Activated CD4-positive, alpha-beta T cell treated with anti-CD3 and anti-CD28 coated beads for 36 hours (primary cell): ENCODE measurements at regions not wholly inside any gene's neighbourhood (a gene's known extent, or its start where the extent isn't known, plus 50 kb on each side); places are given as distances from the start of the nearest gene placed in this dataset.

Source experiments
- ATAC-seq: fragments of 200-7000 bp; cut with Tn5 transposase; one replicate; pipeline ENCODE4 v1.10.0; 2021; ENCODE audit warnings: mild to moderate bottlenecking, moderate library complexity
- CTCF ChIA-PET: fragments of 350-600 bp; sonication (Branson Sonifier 250); formaldehyde crosslinking; loops from one replicate; lab custom pipeline; 2021; ENCODE audit warnings: antibody characterized with exemption; lab: Charles Lee
- POLR2A ChIA-PET: fragments of 350-600 bp; sonication (Branson Sonifier 250); formaldehyde crosslinking; loops from one replicate; lab custom pipeline; 2021; ENCODE audit warnings: antibody characterized with exemption, inconsistent platforms; lab: Charles Lee
- DNase-seq: peaks from one replicate; pipeline ENCODE4 v3.0.0-alpha.2; 2020
- H3K27ac Mint-ChIP-seq: one replicate; pipeline ENCODE4 v1.8.0; 2021; ENCODE audit warnings: mixed read lengths
- H3K27me3 Mint-ChIP-seq: one replicate; pipeline ENCODE4 v1.8.0; 2021; ENCODE audit warnings: mixed read lengths
- H3K36me3 Mint-ChIP-seq: one replicate; pipeline ENCODE4 v1.8.0; 2021; ENCODE audit warnings: low read depth, mixed read lengths
- H3K4me1 Mint-ChIP-seq: one replicate; pipeline ENCODE4 v1.8.0; 2021; ENCODE audit warnings: mixed read lengths
- H3K4me3 Mint-ChIP-seq: one replicate; pipeline ENCODE4 v1.8.0; 2021; ENCODE audit warnings: mild to moderate bottlenecking, moderate library complexity, mixed read lengths
- H3K9me3 Mint-ChIP-seq: one replicate; pipeline ENCODE4 v1.8.0; 2021; ENCODE audit warnings: low read depth, mixed read lengths
- intact Hi-C, 2 experiments: fragments of 100-400 bp; cut with DNase I in 1 of 2; cut with micrococcal nuclease in 1 of 2; formaldehyde crosslinking; loops; one replicate each; pipeline versions ENCODE4 v1.14.2 to v1.15.1; 2022 to 2024; cut with DNase I, micrococcal nuclease

DNA sequence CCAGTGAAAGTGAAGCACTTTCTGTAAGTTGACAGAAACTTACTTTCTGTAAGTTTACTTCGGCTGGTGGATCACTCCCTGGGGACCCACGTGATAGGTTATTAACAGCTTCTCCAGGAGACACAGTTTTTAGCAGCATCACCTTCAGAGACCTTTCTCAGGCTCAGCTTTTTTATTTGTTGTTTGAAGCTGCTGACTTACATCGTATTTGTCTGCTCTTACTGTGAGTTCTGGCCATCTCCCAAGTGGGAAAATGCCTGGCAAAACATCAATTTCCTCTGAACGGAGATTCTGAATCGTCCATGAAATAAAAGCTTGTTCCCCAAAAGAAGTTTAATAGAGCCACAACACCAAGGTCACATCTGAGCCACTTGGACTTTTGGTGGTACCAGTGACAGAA lies 178.7 kb upstream of the PODXL start:
- DNase-seq (no peak), ATAC-seq (no peak)
- Mint-ChIP-seq H3K4me1 (no peaks in the 10 kb centered on the region), H3K27ac (no peak overlapping the region), H3K9me3 (no peaks in the 10 kb centered on the region), H3K4me3 (no peak overlapping the region), H3K27me3 (peaks cover 26% of the 10 kb centered on the region), H3K36me3 (no peaks in the 10 kb centered on the region)
- intact Hi-C loops = no loop called here
- CTCF ChIA-PET = no interaction called here
- POLR2A ChIA-PET = no interaction called here

DNA sequence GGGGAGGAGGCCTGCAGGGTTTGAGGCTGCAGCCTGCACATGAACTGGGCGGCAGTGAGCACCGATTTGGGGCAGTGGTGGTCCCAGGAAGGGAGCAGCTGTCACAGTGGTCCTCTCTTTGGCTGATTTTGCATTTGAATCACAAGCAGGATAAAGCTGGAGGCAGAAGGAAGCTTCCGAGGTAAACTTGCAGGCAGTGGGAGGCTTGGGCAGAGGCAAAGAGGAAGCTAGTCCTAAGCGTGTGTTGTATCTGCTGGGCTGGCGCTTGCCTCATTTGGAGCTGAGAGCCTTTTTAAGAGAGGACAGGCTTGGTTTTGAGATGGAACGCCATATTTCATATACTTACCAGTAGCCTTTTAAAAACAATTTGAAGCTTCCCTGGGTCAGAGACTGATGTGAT lies 177.2 kb upstream of the PODXL start:
- DNase-seq (no peak), ATAC-seq (no peak)
- ChIA-PET CTCF (no interaction called here), POLR2A (no interaction called here)
- Mint-ChIP-seq H3K27ac (no peak overlapping the region), H3K27me3 (peaks cover 27% of the 10 kb centered on the region), H3K4me3 (no peak overlapping the region), H3K36me3 (no peaks in the 10 kb centered on the region), H3K9me3 (peaks cover 5% of the 10 kb centered on the region), H3K4me1 (no peaks in the 10 kb centered on the region)
- intact Hi-C loops = no loop called here

DNA sequence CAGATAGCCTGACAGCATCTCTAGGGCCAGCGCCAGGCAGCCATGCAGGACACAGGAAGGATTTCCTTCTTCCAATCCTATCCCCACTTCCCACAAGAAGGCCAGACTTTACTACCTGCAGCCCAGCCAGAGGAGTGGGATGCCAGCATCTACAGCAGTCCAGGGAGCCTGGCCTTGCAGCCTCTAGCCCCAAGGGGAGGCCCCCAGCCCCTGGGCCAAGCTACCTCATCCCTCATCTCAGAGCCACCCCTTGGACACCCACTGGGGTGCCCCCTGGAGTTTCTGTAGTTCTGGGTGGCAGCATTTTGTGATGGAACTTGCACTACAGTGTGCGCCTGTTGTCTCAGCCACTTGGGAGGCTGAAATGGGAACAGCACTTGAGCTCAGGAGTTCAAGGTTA lies 170.8 kb upstream of the PODXL start:
- DNase-seq = no peak
- intact Hi-C loops = no loop called here
- Mint-ChIP-seq H3K4me3 (no peak overlapping the region), H3K4me1 (no peaks in the 10 kb centered on the region), H3K36me3 (no peaks in the 10 kb centered on the region), H3K27ac (no peak overlapping the region), H3K9me3 (peaks cover 8% of the 10 kb centered on the region), H3K27me3 (peaks cover 14% of the 10 kb centered on the region)
- CTCF ChIA-PET = interaction anchor here (0.8 kb wide), 1 partner anchor 13 kb away, joined by 3 read pairs; no protein-coding TSS in a partner anchor
- POLR2A ChIA-PET = no interaction called here
- ATAC-seq = no peak

DNA sequence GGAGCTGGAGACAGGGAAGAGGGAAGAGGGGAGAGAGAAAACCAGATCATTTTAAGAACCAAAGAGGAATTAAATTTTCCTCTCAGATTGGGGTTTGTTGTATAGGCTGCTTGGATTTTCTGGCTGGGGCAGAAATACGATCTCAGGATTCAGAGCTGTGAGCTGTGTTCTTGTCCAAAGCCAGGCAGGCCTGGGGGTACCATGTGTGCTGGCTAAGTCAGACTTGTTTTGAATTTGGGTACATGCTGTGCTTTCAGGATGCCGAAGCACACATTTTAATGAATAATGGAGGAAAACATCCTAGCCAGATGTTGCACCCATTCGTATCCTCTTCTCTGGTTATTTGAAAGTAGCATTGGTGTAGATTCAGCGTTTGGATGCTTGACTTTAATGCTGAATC lies 170.3 kb upstream of the PODXL start:
- Mint-ChIP-seq H3K9me3 (peaks cover 8% of the 10 kb centered on the region), H3K4me3 (no peak overlapping the region), H3K4me1 (no peaks in the 10 kb centered on the region), H3K36me3 (no peaks in the 10 kb centered on the region), H3K27ac (no peak overlapping the region), H3K27me3 (peaks cover 9% of the 10 kb centered on the region)
- CTCF ChIA-PET = no interaction called here
- intact Hi-C loops = no loop called here
- POLR2A ChIA-PET = no interaction called here
- DNase-seq (no peak), ATAC-seq (no peak)

DNA sequence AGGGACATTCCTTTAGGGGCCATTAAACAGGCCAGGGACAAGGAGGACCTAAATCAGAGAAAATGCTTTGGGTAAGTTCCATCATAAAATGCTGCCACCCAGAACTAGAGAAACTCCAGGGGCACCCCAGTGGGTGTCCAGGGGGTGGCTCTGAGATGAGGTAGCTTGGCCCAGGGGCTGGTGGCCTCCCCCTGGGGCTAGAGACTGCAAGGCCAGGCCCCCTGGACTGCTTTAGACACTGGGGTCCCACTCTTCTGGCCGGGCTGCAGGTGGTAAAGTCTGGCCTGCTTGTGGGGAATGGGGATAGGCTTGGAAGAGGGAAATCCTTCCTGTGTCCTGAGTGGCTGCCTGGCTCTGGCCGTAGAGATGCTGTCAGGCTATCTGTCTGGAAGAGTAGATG lies 169.6 kb upstream of the PODXL start:
- no peak overlapping the region for H3K27ac Mint-ChIP-seq
- ChIA-PET POLR2A (no interaction called here), CTCF (no interaction called here)
- peaks cover 8% of the 10 kb centered on the region for H3K9me3 Mint-ChIP-seq
- DNase-seq (no peak), ATAC-seq (no peak)
- H3K36me3 Mint-ChIP-seq = no peaks in the 10 kb centered on the region
- no peaks in the 10 kb centered on the region for H3K4me1 Mint-ChIP-seq
- peaks cover 9% of the 10 kb centered on the region for H3K27me3 Mint-ChIP-seq
- intact Hi-C loops = no loop called here
- no peak overlapping the region for H3K4me3 Mint-ChIP-seq

DNA sequence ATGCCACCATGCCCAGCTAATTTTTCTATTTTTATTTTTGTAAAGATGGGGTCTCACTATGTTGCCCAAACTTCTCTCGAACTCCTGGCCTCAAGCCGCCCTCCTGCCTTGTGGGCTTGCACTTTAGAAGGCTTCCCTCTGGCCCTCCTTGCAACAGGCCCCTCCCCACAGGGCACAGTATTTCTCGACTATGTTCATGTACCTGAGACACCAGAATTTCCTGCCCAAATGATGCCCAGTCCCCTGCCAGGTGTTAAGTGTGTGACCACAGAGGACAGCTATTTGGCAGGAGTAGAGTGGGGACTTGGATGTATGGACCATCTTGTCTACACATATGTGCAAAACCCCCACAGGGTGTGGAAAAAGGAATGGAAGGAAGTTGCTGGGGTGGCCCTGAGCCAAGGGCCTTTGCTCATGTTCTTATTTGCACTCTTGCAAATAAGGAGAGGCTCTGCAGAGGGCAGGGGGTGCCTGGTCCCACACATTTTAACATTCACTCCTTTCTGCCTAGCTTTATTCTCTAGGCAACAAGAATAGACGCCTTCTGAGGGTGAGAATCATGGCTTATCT lies 168.4 kb upstream of the PODXL start:
- intact Hi-C loops = no loop called here

DNA sequence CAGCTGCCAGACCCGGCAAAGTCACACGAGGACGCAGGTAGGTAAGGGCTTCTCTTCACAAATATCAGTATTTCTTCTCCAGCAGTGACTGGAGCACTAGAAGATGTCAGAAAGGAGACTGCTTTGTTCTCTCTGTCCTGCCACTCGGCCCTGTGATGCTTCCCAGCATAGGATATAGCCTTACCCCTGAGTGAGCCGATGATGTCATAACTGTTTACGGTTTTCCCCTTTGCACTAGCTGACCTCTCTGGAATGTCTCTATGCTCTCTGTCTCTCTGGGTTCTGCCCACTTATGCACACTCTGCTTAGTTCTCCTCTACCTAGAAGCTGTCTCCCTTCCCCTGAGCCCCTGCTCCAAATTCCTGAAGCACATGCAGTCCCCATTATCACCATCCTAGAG lies 167.5 kb upstream of the PODXL start:
- no peaks in the 10 kb centered on the region for H3K4me1 Mint-ChIP-seq
- ATAC-seq = no peak
- H3K36me3 Mint-ChIP-seq = no peaks in the 10 kb centered on the region
- DNase-seq = no peak
- peaks cover 9% of the 10 kb centered on the region for H3K27me3 Mint-ChIP-seq
- peaks cover 6% of the 10 kb centered on the region for H3K9me3 Mint-ChIP-seq
- no peak overlapping the region for H3K4me3 Mint-ChIP-seq
- ChIA-PET CTCF (no interaction called here), POLR2A (no interaction called here)
- intact Hi-C loops = no loop called here
- H3K27ac Mint-ChIP-seq = no peak overlapping the region

More for the DNA sequence above, 168.4 kb upstream of the PODXL start:
- CTCF ChIA-PET = no interaction called here
- H3K36me3 Mint-ChIP-seq = no peaks in the 10 kb centered on the region
- H3K4me1 Mint-ChIP-seq = no peaks in the 10 kb centered on the region
- H3K4me3 Mint-ChIP-seq = no peak overlapping the region
- DNase-seq (no peak), ATAC-seq (no peak)
- POLR2A ChIA-PET = no interaction called here
- H3K27me3 Mint-ChIP-seq = peaks cover 9% of the 10 kb centered on the region
- no peak overlapping the region for H3K27ac Mint-ChIP-seq
- peaks cover 8% of the 10 kb centered on the region for H3K9me3 Mint-ChIP-seq

DNA sequence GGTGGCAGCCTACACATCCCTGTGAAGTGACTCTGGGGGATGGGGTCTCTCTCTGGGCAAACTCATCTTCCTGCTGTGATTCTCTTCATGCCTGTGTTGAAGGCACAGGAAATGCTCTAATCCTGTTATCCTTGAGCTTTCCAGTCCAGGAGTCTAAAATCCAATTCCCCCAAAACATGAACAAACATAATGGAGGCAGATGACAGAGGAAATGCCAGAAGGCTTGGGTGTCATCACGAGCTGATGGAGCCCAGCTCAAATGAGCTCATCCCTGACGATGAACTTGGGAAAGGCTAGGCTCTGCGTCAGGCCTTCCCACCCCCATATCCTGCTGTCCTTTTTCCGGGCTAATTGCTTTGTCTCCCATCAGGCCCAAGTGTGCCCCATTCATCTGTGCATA lies 165.9 kb upstream of the PODXL start:
- no peak for DNase-seq
- CTCF ChIA-PET = no interaction called here
- H3K9me3 Mint-ChIP-seq = no peaks in the 10 kb centered on the region
- no peaks in the 10 kb centered on the region for H3K4me1 Mint-ChIP-seq
- H3K27me3 Mint-ChIP-seq = peaks cover 3% of the 10 kb centered on the region
- no peak for ATAC-seq
- intact Hi-C loops = no loop called here
- no peak overlapping the region for H3K27ac Mint-ChIP-seq
- H3K4me3 Mint-ChIP-seq = no peak overlapping the region
- H3K36me3 Mint-ChIP-seq = no peaks in the 10 kb centered on the region
- POLR2A ChIA-PET = no interaction called here

DNA sequence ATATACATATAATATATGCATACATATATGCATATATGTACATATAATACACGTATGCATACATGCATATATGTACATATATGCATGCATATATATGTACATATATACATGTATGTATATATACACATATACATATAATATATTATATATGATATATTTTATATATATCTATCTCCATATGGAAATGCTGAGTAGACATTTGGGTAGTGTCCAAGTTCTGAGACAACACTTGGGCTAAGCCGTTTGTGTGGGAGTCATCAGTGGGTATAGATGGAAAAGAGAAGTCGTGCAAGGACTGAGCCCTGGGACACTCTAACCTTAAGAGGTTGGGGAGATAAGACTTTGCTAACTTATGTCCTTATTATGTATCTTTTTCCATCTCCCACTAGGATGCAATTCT lies 165.2 kb upstream of the PODXL start:
- no peak overlapping the region for H3K27ac Mint-ChIP-seq

DNA sequence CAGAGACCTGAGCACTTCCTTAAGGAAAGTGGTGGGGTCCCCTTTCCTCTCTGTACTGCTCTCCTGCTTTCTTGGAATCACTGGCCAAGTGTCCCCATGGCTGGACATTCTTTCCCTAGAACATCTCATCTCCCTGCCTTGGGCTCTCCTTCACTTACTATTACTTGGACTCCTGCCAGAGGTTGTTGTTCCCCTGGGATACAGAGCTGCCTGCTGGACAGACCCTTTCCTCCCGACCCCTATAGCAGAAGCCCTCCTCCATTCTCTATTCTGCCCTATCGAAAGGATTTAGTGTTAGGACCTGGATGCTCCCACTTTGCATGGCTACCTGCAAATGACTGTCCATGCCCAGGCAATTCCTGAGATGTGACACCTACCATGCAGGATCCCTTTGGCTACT lies 164.3 kb upstream of the PODXL start:
- H3K27me3 Mint-ChIP-seq = peaks cover 3% of the 10 kb centered on the region
- no peaks in the 10 kb centered on the region for H3K36me3 Mint-ChIP-seq
- no peak overlapping the region for H3K4me3 Mint-ChIP-seq
- no peaks in the 10 kb centered on the region for H3K9me3 Mint-ChIP-seq
- ChIA-PET POLR2A (no interaction called here), CTCF (interaction anchor here (0.8 kb wide), 1 partner anchor 170 kb away, joined by 3 read pairs; no protein-coding TSS in a partner anchor)
- H3K27ac Mint-ChIP-seq = no peak overlapping the region
- no peaks in the 10 kb centered on the region for H3K4me1 Mint-ChIP-seq
- ATAC-seq = no peak
- intact Hi-C loops = no loop called here
- DNase-seq = no peak

More for the DNA sequence above, 165.2 kb upstream of the PODXL start:
- Mint-ChIP-seq H3K9me3 (no peaks in the 10 kb centered on the region), H3K4me1 (no peaks in the 10 kb centered on the region), H3K4me3 (no peak overlapping the region), H3K27me3 (peaks cover 3% of the 10 kb centered on the region), H3K36me3 (no peaks in the 10 kb centered on the region)
- POLR2A ChIA-PET = no interaction called here
- intact Hi-C loops = no loop called here
- ATAC-seq (no peak), DNase-seq (no peak)
- CTCF ChIA-PET = no interaction called here

DNA sequence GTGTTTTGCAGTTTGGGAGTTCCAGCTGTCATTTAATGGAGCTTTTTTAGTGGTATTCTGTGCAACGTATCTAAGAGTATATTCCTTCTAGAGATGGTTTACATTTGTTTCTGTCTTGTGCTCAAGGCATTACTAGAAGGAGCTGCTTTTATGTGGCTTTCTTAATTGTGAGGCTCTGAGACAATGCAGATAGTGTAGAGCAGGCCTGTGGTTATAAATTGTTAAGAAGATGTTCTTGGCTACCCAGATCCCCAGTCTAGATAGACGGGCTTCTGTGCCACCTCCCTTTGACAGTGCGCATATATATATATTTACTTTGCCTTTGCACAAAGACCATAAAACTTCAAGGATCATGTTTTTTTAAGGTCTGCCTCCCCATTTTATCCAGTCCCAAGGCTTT lies 160.8 kb upstream of the PODXL start:
- ATAC-seq (no peak), DNase-seq (no peak)
- intact Hi-C loops = no loop called here
- H3K27me3 Mint-ChIP-seq = peaks cover 4% of the 10 kb centered on the region
- no peak overlapping the region for H3K27ac Mint-ChIP-seq
- no peaks in the 10 kb centered on the region for H3K36me3 Mint-ChIP-seq
- no peak overlapping the region for H3K4me3 Mint-ChIP-seq
- ChIA-PET POLR2A (no interaction called here), CTCF (interaction anchor here (1.3 kb wide), 1 partner anchor 26 kb away, joined by 5 read pairs; no protein-coding TSS in a partner anchor)
- H3K4me1 Mint-ChIP-seq = no peaks in the 10 kb centered on the region
- H3K9me3 Mint-ChIP-seq = no peaks in the 10 kb centered on the region

DNA sequence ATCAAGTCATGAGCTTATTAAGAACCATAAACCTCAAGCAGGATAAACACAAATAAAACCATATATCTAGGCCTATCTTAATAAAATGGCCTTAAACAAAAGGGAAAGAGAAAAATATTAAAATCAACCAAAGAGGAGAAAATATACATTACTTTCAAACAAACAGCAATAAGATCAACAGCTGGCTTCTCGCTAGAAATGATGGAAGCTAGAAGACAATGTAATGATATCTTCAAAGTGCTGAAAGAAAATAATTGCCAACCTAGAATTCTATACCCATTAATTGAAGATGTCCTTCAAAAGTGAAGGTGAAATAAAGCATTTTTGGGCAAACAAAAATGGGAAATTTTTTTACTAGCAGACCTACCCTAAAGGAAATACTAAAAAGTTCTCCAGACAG lies 142.9 kb upstream of the PODXL start:
- no peak overlapping the region for H3K4me3 Mint-ChIP-seq
- DNase-seq (no peak), ATAC-seq (no peak)
- peaks cover 5% of the 10 kb centered on the region for H3K27me3 Mint-ChIP-seq
- intact Hi-C loops = no loop called here
- no peaks in the 10 kb centered on the region for H3K4me1 Mint-ChIP-seq
- ChIA-PET CTCF (interaction anchor here (1.1 to 4.6 kb wide), 2 partner anchors 10 kb away, joined by 4 to 20 read pairs; no protein-coding TSS in a partner anchor), POLR2A (no interaction called here)
- peaks cover 5% of the 10 kb centered on the region for H3K9me3 Mint-ChIP-seq
- no peak overlapping the region for H3K27ac Mint-ChIP-seq
- no peaks in the 10 kb centered on the region for H3K36me3 Mint-ChIP-seq
